Lower leg skin (tissue), 3 donors: ENCODE measurements at regions not wholly inside any gene's neighbourhood (a gene's known extent, or its start where the extent isn't known, plus 50 kb on each side); places are given as distances from the start of the nearest gene placed in this dataset.

Source experiments
- POLR2A ChIP-seq, 2 donors: fragments of 450-650 bp; IDR thresholded peaks; one replicate each; pipeline ENCODE4 v1.6.1; 2016 to 2017; ENCODE audit warnings: antibody characterized with exemption in 2 of 2, mild to moderate bottlenecking in 1 of 2, moderate library complexity in 1 of 2
- TF ChIP-seq, protein P1 (sequence below), 3 donors: fragments of 450-650 bp; IDR thresholded peaks; one replicate each; pipeline ENCODE4 v1.5.1; 2016; ENCODE audit warnings: antibody characterized with exemption in 3 of 3, mild to moderate bottlenecking in 3 of 3, moderate library complexity in 2 of 3

DNA sequence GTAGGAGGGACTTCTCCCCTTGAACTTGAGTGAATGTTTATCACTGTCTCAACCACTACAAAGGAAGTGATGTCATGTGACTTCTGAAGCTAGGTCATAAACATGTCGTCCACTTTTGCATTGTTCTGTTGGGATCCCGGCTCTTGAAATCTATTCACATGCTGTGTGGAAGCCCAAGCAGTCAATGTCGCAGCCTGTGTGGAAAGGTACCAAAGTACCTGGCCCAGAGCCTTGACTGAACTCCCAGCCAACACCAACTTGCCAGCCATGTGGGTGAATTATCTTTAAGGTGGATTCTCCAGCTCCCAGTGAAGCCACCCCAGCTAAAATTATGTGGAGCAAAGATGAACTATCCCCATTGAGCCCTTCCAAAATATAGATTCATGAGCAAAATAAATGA, 85.0 kb upstream of the USP38 start:
- TF ChIP-seq, protein P1, sequence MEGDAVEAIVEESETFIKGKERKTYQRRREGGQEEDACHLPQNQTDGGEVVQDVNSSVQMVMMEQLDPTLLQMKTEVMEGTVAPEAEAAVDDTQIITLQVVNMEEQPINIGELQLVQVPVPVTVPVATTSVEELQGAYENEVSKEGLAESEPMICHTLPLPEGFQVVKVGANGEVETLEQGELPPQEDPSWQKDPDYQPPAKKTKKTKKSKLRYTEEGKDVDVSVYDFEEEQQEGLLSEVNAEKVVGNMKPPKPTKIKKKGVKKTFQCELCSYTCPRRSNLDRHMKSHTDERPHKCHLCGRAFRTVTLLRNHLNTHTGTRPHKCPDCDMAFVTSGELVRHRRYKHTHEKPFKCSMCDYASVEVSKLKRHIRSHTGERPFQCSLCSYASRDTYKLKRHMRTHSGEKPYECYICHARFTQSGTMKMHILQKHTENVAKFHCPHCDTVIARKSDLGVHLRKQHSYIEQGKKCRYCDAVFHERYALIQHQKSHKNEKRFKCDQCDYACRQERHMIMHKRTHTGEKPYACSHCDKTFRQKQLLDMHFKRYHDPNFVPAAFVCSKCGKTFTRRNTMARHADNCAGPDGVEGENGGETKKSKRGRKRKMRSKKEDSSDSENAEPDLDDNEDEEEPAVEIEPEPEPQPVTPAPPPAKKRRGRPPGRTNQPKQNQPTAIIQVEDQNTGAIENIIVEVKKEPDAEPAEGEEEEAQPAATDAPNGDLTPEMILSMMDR (IDR thresholded peaks at IDR 0.05) = no peak
- TF ChIP-seq POLR2A (IDR thresholded peaks at IDR 0.05) = no peak
